Liver (tissue), 8 donors: ENCODE measurements at regions not wholly inside any gene's neighbourhood (a gene's known extent, or its start where the extent isn't known, plus 50 kb on each side); places are given as distances from the start of the nearest gene placed in this dataset.

ENCODE experiments used
- DNase-seq: peaks from one replicate; pipeline ENCODE4 v3.0.0-alpha.2; 2017; ENCODE audit warnings: low spot score
- H3K27ac ChIP-seq, 2 donors: one replicate each; pipeline ENCODE4 v1.7.0; 2013; ENCODE audit warnings: inconsistent platforms in 2 of 2, low read length in 2 of 2, control low read depth in 1 of 2, low read depth in 1 of 2, mild to moderate bottlenecking in 1 of 2
- H3K27me3 ChIP-seq, 4 donors: one replicate each; pipeline versions ENCODE4 v1.6.1 to v1.7.0; 2013; ENCODE audit warnings: low read length in 3 of 4, inconsistent platforms in 1 of 4, mild to moderate bottlenecking in 1 of 4, moderate library complexity in 1 of 4; ENCODE audit not compliant: control insufficient read depth in 4 of 4, insufficient read depth in 4 of 4
- H3K36me3 ChIP-seq, 4 donors: one replicate each; pipeline versions ENCODE4 v1.6.1 to v1.7.0; 2013; ENCODE audit warnings: low read length in 3 of 4, mild to moderate bottlenecking in 3 of 4, low read depth in 1 of 4, moderate library complexity in 1 of 4; ENCODE audit not compliant: control insufficient read depth in 4 of 4, insufficient read depth in 3 of 4
- H3K4me1 ChIP-seq, 4 donors: one replicate each; pipeline versions ENCODE4 v1.6.1 to v1.7.0; 2013; ENCODE audit warnings: low read length in 3 of 4, mild to moderate bottlenecking in 3 of 4, moderate library complexity in 1 of 4; ENCODE audit not compliant: control insufficient read depth in 4 of 4, insufficient read depth in 4 of 4
- H3K4me3 ChIP-seq, 3 donors: one replicate each; pipeline versions ENCODE4 v1.6.1 to v1.7.0; 2013; ENCODE audit warnings: low read length in 3 of 3, control low read depth in 1 of 3, low read depth in 1 of 3, mild to moderate bottlenecking in 1 of 3
- H3K9ac ChIP-seq, 2 donors: one replicate each; pipeline ENCODE4 v1.7.0; 2013; ENCODE audit warnings: low read length in 2 of 2, mild to moderate bottlenecking in 2 of 2, moderate library complexity in 2 of 2, control low read depth in 1 of 2, low read depth in 1 of 2
- H3K9me3 ChIP-seq, 4 donors: one replicate each; pipeline versions ENCODE4 v1.6.1 to v1.7.0; 2013; ENCODE audit warnings: low read length in 3 of 4; ENCODE audit not compliant: control insufficient read depth in 4 of 4
- ATF3 ChIP-seq: IDR thresholded peaks from 2 replicates; pipeline ENCODE4 v1.6.1; 2016; ENCODE audit warnings: antibody characterized with exemption
- CTCF ChIP-seq: fragments of 150-350 bp; IDR thresholded peaks from 2 replicates; pipeline ENCODE4 v1.5.1; 2017; ENCODE audit warnings: improper control_type of control experiment, low read depth, low read length; ENCODE audit not compliant: missing input control
- EGR1 ChIP-seq, 2 donors: IDR thresholded peaks; 2 replicates each; pipeline ENCODE4 v1.6.1; 2016 to 2018; ENCODE audit warnings: antibody characterized with exemption in 2 of 2, low read depth in 2 of 2
- FOXA1 ChIP-seq: IDR thresholded peaks from 2 replicates; pipeline ENCODE4 v1.6.1; 2016; ENCODE audit warnings: antibody characterized with exemption
- GABPA ChIP-seq, 2 donors: IDR thresholded peaks in 1 of 2; conservative IDR thresholded peaks in 1 of 2; 2 replicates each; pipeline ENCODE4 v1.6.1; 2016; ENCODE audit warnings: antibody characterized with exemption in 2 of 2, mild to moderate bottlenecking in 1 of 2, moderate library complexity in 1 of 2
- HNF4A ChIP-seq, 2 donors: conservative IDR thresholded peaks; 2 replicates each; pipeline ENCODE4 v1.6.1; 2016; ENCODE audit warnings: antibody characterized with exemption in 2 of 2, mild to moderate bottlenecking in 2 of 2
- HNF4G ChIP-seq: IDR thresholded peaks from 2 replicates; pipeline ENCODE4 v1.6.1; 2016; ENCODE audit warnings: antibody characterized with exemption
- MAX ChIP-seq: IDR thresholded peaks from 2 replicates; pipeline ENCODE4 v1.6.1; 2016; ENCODE audit warnings: antibody characterized with exemption
- NR2F2 ChIP-seq: IDR thresholded peaks from 2 replicates; pipeline ENCODE4 v1.6.1; 2016; ENCODE audit warnings: antibody characterized with exemption
- RAD21 ChIP-seq, 2 donors: IDR thresholded peaks; 2 replicates each; pipeline ENCODE4 v1.6.1; 2016; ENCODE audit warnings: antibody characterized with exemption in 2 of 2, mild to moderate bottlenecking in 2 of 2
- REST ChIP-seq: IDR thresholded peaks from 2 replicates; pipeline ENCODE4 v1.6.1; 2016; ENCODE audit warnings: antibody characterized with exemption, mild to moderate bottlenecking
- RXRA ChIP-seq, 2 donors: IDR thresholded peaks; 2 replicates each; pipeline ENCODE4 v1.6.1; 2017 to 2018; ENCODE audit warnings: antibody characterized with exemption in 2 of 2, mild to moderate bottlenecking in 1 of 2
- SP1 ChIP-seq: IDR thresholded peaks from 2 replicates; pipeline ENCODE4 v1.6.1; 2018; ENCODE audit warnings: antibody characterized with exemption, mild to moderate bottlenecking
- TAF1 ChIP-seq: conservative IDR thresholded peaks from 2 replicates; pipeline ENCODE4 v1.6.1; 2016; ENCODE audit warnings: antibody characterized with exemption, mild to moderate bottlenecking
- ZBTB33 ChIP-seq: IDR thresholded peaks from 2 replicates; pipeline ENCODE4 v1.6.1; 2016; ENCODE audit warnings: antibody characterized with exemption
- WGBS: extraction: QIAGEN DNeasy Blood & Tissue Kit; methylation state at CpG from one replicate; pipeline ENCODE4 v1.1.7; 2013; 5-methylcytosine and 5-hydroxymethylcytosine counted together
- donor health status: healthy.
- donor health status: healthy.
- donor health status: healthy.
- donor health status: healthy.
- donor health status: healthy.

- TF ChIP-seq ZBTB33 (no peak), REST (no peak), TAF1 (no peak), RAD21 (IDR thresholded peaks at IDR 0.05) (no peak), NR2F2 (no peak), HNF4A (conservative IDR thresholded peaks at IDR 0.05) (no peak), HNF4G (no peak), FOXA1 (no peak), SP1 (no peak), ATF3 (no peak), MAX (no peak)
Observed at GRCh38 chr6:127030836-127031235, 87.6 kb upstream of the RSPO3 start.

GRCh38 chr6:127031511-127031910, 87.0 kb upstream of the RSPO3 start:
- peaks cover 0 to 5% (median 0%) of the 10 kb centered on the region in 4 donors for H3K9me3 ChIP-seq
- peaks cover 0 to 14% (median 2%) of the 10 kb centered on the region in 4 donors for H3K27me3 ChIP-seq
- H3K4me3 ChIP-seq = no peak overlapping the region
- no peaks in the 10 kb centered on the region for H3K4me1 ChIP-seq
- no peak for DNase-seq
- no peaks in the 10 kb centered on the region for H3K36me3 ChIP-seq
- TF ChIP-seq GABPA (IDR thresholded peaks at IDR 0.05 in 1 of 2, conservative IDR thresholded peaks at IDR 0.05 in 1 of 2) = no peak
- no peak for TF ChIP-seq TAF1
- WGBS = 33% methylated on average over 1 of the region's 1 CpG
- no peak overlapping the region for H3K9ac ChIP-seq
- H3K27ac ChIP-seq = no peak overlapping the region

More at GRCh38 chr6:127030836-127031235, 87.6 kb upstream of the RSPO3 start:
- Histone ChIP-seq H3K27me3 (peaks cover 0 to 18% (median 3%) of the 10 kb centered on the region in 4 donors), H3K27ac (no peak overlapping the region), H3K36me3 (no peaks in the 10 kb centered on the region), H3K4me1 (no peaks in the 10 kb centered on the region), H3K4me3 (no peak overlapping the region), H3K9me3 (peaks cover 0 to 5% (median 0%) of the 10 kb centered on the region in 4 donors), H3K9ac (no peak overlapping the region)
- 49% methylated on average over 1 of the region's 1 CpG for WGBS
- no peak for DNase-seq

GRCh38 chr6:127032971-127033370, 85.5 kb upstream of the RSPO3 start:
- TF ChIP-seq ATF3 (no peak), RXRA (IDR thresholded peaks at IDR 0.05) (no peak), CTCF (no peak), GABPA (IDR thresholded peaks at IDR 0.05 in 1 of 2, conservative IDR thresholded peaks at IDR 0.05 in 1 of 2) (no peak), EGR1 (IDR thresholded peaks at IDR 0.05; ENCODE audit: low read depth in 2 of 2) (no peak), NR2F2 (no peak)
- Histone ChIP-seq H3K27ac (no peak overlapping the region), H3K4me1 (no peaks in the 10 kb centered on the region), H3K9ac (no peak overlapping the region), H3K4me3 (no peak overlapping the region), H3K36me3 (no peaks in the 10 kb centered on the region), H3K9me3 (peaks cover 0 to 5% (median 0%) of the 10 kb centered on the region in 4 donors), H3K27me3 (peaks cover 0 to 11% (median 2%) of the 10 kb centered on the region in 4 donors)
- 90% methylated on average over 3 of the region's 3 CpGs for WGBS
- DNase-seq = no peak
